HL-60 (cell line): ENCODE measurements at regions not wholly inside any gene's neighbourhood (a gene's known extent, or its start where the extent isn't known, plus 50 kb on each side); places are given as distances from the start of the nearest gene placed in this dataset.

Experiments used
- CTCF ChIP-seq: IDR thresholded peaks from one replicate; pipeline ENCODE4 v1.5.1; 2011; ENCODE audit warnings: low read length, control low read depth, inconsistent platforms; ENCODE audit not compliant: insufficient read depth
- GABPA ChIP-seq: IDR thresholded peaks from 2 replicates; pipeline ENCODE4 v1.6.1; 2012; ENCODE audit warnings: low read depth
- POLR2AphosphoS5 ChIP-seq: IDR thresholded peaks from 2 replicates; pipeline ENCODE4 v1.6.1; 2012; ENCODE audit warnings: low read depth
- REST ChIP-seq: IDR thresholded peaks from 2 replicates; pipeline ENCODE4 v1.6.1; 2012; ENCODE audit warnings: low read depth; ENCODE audit not compliant: insufficient replicate concordance
- SPI1 ChIP-seq: IDR thresholded peaks from 2 replicates; pipeline ENCODE4 v1.6.1; 2012; ENCODE audit warnings: low read depth, mild to moderate bottlenecking, borderline replicate concordance

GRCh38 chr2:116442418-116442817 lies 1372.1 kb upstream of the DDX18 start:
- TF ChIP-seq CTCF (no peak), SPI1 (no peak), REST (no peak), POLR2AphosphoS5 (no peak), GABPA (no peak)
